Choroid plexus epithelial cell (primary cell): ENCODE measurements at regions not wholly inside any gene's neighbourhood (a gene's known extent, or its start where the extent isn't known, plus 50 kb on each side); places are given as distances from the start of the nearest gene placed in this dataset.

Experiments
- DNase-seq: peaks from one replicate; pipeline ENCODE4 v3.0.0-alpha.2; 2010; ENCODE audit warnings: low read depth
- H3K4me3 ChIP-seq: 2 replicates; pipeline ENCODE4 v1.5.1; 2011; ENCODE audit warnings: low read depth, mild to moderate bottlenecking, control low read depth, low read length, moderate library complexity
- CTCF ChIP-seq: conservative IDR thresholded peaks from 2 replicates; pipeline ENCODE4 v1.5.1; 2011; ENCODE audit warnings: low read depth, mild to moderate bottlenecking, control low read depth, inconsistent platforms, low read length, moderate library complexity

DNA sequence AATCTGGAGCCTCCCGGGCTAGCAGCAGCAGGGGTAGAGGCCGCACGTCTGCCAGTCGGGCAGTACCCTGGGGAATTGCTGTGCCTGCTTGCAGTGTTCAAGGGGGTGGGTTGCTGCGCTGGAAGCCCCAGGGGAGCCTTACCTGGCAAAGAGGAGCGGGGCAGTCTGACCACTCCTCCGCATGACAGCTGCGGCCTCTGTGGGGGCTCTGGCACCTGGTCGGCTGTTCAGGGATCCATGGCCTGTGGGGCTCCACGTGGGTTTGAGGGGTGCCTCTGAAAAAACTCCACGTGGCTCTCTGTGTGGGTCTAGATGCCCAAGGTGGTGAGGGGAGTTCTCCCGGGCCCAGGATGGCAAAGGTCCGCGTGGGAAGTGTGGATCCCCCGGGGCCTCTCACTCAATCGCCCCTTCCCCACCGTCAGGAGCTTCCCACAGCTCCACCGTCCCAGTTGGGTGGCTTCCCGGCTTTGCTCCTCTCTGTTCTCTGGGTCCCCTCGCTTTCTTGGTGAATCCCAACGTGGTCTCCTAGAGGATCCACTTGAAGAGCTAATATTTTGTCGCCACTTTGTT lies 184.5 kb downstream of the EFHB start:
- DNase-seq: no peak
- no peak for TF ChIP-seq CTCF
- H3K4me3 ChIP-seq: no peak overlapping the region

GRCh38 chr3:19748782-19749447 lies 185.1 kb downstream of the EFHB start:
- no peak for TF ChIP-seq CTCF
- no peak for DNase-seq
- no peak overlapping the region for H3K4me3 ChIP-seq

DNA sequence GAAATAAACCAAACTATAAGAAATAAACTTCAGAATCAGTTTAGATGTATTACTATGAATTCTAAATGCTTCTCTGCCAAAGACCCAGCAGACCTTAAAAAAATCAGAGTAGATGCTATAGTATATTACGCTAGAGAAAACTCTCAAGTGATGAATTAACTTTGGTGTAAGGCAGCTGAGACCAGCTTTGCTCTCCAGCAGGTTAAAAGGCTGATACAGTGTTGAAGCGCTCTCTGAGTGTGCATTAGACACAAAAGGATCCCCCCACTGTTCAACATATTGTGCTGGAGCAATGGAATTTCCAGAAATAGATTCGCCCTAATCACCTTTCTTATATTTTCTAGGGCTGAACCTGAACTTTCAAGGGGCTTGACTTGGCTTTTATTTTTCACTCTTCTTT lies 190.0 kb downstream of the EFHB start:
- no peak overlapping the region for H3K4me3 ChIP-seq
- TF ChIP-seq CTCF: no peak
- DNase-seq: no peak

DNA sequence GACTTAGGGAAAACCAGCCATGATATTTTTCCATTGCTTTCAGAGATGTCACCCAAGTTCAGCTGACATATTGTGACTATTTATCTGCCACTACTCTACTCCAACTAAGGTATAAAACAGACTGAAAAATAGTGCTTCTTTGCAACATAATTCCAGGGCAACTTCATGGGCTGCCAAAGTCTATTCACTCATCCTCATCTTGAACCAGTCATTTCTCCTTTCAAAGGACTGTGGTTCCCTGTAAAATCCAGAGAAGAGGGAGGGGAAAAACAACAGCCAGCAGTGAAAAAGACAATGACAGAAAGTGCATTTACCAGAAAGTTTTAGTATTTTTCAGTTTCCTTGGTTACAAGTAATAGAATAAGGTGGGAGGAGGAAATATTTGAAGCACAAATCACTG lies 191.1 kb downstream of the EFHB start:
- no peak for TF ChIP-seq CTCF
- DNase-seq: no peak

DNA sequence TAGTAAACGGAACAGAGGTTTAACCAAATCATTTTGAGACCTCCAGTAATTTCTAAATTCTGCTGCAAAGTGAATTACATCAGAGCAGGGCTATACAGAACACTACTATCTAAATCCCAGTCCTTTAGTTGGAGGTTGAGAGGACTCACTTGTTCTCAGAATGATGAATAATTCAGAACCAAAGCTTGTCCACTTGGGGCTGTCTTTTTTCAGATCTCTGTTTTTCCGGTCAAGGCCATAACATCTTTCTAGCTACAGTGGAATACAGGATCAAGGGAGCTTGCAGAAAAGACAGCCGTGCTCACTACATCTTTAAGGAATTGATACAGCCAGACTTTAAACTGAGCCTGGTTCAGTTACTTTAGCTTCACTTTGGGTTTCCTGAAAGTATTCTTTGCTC lies 194.5 kb downstream of the EFHB start:
- TF ChIP-seq CTCF: no peak
- no peak overlapping the region for H3K4me3 ChIP-seq
- no peak for DNase-seq

More for the DNA sequence above, 191.1 kb downstream of the EFHB start:
- H3K4me3 ChIP-seq: no peak overlapping the region

DNA sequence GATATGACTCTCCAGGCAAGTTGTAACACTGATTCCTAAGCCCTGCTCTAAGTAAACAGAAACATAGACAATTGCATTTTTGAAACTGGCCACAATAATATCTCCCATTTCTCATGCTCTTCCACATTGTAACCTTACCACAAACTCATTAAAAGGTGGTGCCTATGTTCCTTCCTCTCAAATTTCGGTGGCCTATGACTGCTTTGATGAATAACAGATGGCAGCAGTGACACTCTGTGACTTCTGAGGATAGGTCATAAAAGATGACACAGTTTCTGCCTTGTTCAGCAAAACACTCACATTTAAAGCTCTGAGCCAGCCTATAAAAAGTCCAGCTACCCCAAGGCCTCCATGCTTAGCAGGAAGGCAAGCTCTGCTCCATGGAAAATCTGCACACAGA lies 195.2 kb downstream of the EFHB start:
- TF ChIP-seq CTCF: no peak
- H3K4me3 ChIP-seq: no peak overlapping the region
- no peak for DNase-seq

GRCh38 chr3:19735111-19735510 lies 198.9 kb downstream of the EFHB start:
- no peak overlapping the region for H3K4me3 ChIP-seq
- DNase-seq: no peak
- no peak for TF ChIP-seq CTCF
